ENCODE measurements at regions not wholly inside any gene's neighbourhood (a gene's known extent, or its start where the extent isn't known, plus 50 kb on each side); places are given as distances from the start of the nearest gene placed in this dataset.

DNA sequence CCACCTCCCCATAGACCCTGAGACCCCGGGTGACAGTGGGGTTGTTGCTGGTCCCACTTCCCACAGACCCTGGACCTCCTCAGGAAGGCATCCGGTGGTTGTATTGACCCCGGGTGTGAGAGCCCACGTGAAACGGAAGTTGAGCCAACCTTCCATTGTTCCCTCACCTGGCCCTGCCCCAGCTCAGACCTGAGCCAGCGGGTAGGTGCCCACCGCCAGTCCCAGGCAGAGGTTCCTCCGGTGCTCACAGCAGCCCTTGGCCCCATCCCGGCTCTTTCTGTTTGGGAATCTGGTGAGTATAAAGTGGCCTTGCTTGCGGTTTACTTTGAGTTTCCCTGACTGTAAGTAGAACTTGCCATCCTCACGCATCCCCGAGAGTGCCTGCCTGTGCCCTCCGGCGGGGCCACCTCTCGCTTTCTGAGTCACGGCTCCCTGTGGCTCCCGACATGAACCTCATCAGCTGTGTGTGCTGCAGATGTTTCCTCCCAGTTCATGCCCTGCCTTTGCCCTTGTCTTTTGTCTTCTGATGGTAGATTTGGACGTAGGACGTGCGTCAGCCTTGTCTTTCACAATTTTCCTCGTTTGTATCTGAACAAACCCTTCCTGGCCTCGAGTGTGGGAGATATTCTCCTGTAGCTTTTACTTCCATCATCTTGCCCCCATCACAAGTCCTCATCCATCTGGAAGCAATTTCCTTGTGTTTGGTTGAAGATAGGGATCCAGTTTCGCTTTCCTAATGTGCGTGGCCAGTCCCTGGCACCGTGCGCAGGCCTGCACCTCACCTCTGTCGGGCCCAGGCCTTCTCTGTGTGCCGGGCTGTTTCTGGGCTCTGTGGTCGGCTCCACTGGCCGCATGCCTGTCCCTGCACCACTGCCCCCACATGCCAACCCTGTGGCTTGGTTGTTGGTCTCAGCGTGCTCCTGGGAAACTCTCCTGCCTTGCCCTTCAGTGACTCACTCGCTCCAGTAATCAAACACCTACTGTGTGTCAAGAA is 76.0 kb downstream of the METRNL start:
- FAIRE-seq, result no peak
- CTCF ChIA-PET, result interaction anchor here (0.5 kb wide), 1 partner anchor 14 kb away, joined by 3 read pairs; no protein-coding TSS in a partner anchor
- TF ChIP-seq FOXS1 (CRISPR knock-in tag; IDR thresholded peaks at IDR 0.05) (no peak), NFE2L2 (conservative IDR thresholded peaks at IDR 0.05; ENCODE audit: low read length) (no peak)
- Histone ChIP-seq H3K27ac (no peak overlapping the region), H3K4me3 (no peak overlapping the region), H3K9me3 (no peaks in the 10 kb centered on the region), H3K4me1 (no peaks in the 10 kb centered on the region), H3K4me2 (no peak overlapping the region)
- POLR2A ChIA-PET, result no interaction called here
- 79% methylated on average over 31 of the region's 32 CpGs for WGBS (ENCODE audit: missing lambda C conversion rate)
- no peak; a peak in 1 of 6 replicates for ATAC-seq
- DNase-seq (ENCODE audit: low read depth in 1 of 2, low spot score in 1 of 2), result no peak

DNA sequence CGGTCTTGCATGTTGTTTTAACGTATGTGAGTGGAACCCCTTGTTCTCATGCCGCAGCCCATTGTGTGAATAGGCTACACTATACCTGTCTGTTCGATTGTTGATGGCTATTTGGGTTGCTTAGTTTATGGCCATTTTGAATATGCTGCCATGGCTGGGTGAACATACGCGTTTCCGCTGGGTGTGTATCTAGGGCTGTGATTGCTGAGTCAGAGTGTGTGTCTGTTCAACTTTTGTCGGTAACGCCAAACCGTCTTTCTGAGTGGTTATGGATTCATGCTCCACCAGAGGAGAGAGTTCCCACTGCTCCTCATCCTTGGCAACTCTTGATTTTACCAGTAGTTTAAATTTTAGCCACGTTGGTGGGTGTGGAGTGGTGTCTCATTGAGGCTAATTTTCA is 77.0 kb downstream of the METRNL start:
- no peak for ATAC-seq
- ChIA-PET CTCF (no interaction called here), POLR2A (no interaction called here)
- Histone ChIP-seq H3K27ac (no peak overlapping the region), H3K4me1 (no peaks in the 10 kb centered on the region), H3K4me3 (no peak overlapping the region), H3K9me3 (no peaks in the 10 kb centered on the region), H3K4me2 (no peak overlapping the region)
- 81% methylated on average over 11 of the region's 11 CpGs for WGBS (ENCODE audit: missing lambda C conversion rate)
- DNase-seq (ENCODE audit: low read depth in 1 of 2, low spot score in 1 of 2), result no peak
- FAIRE-seq, result no peak
- TF ChIP-seq CBX8 (IDR thresholded peaks at IDR 0.05), result no peak
- no peak for TF ChIP-seq TFCP2L1 (CRISPR knock-in tag; IDR thresholded peaks at IDR 0.05)
- TF ChIP-seq RFX5 (IDR thresholded peaks at IDR 0.05), result no peak
- TF ChIP-seq, protein P1, sequence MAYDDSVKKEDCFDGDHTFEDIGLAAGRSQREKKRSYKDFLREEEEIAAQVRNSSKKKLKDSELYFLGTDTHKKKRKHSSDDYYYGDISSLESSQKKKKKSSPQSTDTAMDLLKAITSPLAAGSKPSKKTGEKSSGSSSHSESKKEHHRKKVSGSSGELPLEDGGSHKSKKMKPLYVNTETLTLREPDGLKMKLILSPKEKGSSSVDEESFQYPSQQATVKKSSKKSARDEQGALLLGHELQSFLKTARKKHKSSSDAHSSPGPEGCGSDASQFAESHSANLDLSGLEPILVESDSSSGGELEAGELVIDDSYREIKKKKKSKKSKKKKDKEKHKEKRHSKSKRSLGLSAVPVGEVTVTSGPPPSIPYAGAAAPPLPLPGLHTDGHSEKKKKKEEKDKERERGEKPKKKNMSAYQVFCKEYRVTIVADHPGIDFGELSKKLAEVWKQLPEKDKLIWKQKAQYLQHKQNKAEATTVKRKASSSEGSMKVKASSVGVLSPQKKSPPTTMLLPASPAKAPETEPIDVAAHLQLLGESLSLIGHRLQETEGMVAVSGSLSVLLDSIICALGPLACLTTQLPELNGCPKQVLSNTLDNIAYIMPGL (CRISPR knock-in tag; IDR thresholded peaks at IDR 0.05; ENCODE audit: borderline replicate concordance), result no peak
- no peak for TF ChIP-seq RNF2 (IDR thresholded peaks at IDR 0.05; ENCODE audit: borderline replicate concordance, low read depth)
- TF ChIP-seq RCOR1 (IDR thresholded peaks at IDR 0.05; ENCODE audit: low read depth, low read length), result no peak
- no peak for TF ChIP-seq KDM1A (IDR thresholded peaks at IDR 0.05; ENCODE audit: low read depth)
- no peak for TF ChIP-seq HOXA7 (CRISPR knock-in tag; IDR thresholded peaks at IDR 0.05)
- no peak for TF ChIP-seq HEYL (CRISPR knock-in tag; IDR thresholded peaks at IDR 0.05)
- TF ChIP-seq TP53 (CRISPR knock-in tag; IDR thresholded peaks at IDR 0.05), result no peak
- no peak for TF ChIP-seq ZNF302 (CRISPR knock-in tag; IDR thresholded peaks at IDR 0.05)
- TF ChIP-seq, protein P2, sequence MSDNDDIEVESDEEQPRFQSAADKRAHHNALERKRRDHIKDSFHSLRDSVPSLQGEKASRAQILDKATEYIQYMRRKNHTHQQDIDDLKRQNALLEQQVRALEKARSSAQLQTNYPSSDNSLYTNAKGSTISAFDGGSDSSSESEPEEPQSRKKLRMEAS (IDR thresholded peaks at IDR 0.05), result no peak
- TF ChIP-seq, protein P3, sequence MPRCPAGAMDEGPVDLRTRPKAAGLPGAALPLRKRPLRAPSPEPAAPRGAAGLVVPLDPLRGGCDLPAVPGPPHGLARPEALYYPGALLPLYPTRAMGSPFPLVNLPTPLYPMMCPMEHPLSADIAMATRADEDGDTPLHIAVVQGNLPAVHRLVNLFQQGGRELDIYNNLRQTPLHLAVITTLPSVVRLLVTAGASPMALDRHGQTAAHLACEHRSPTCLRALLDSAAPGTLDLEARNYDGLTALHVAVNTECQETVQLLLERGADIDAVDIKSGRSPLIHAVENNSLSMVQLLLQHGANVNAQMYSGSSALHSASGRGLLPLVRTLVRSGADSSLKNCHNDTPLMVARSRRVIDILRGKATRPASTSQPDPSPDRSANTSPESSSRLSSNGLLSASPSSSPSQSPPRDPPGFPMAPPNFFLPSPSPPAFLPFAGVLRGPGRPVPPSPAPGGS (IDR thresholded peaks at IDR 0.05), result no peak
- TF ChIP-seq, protein P4, sequence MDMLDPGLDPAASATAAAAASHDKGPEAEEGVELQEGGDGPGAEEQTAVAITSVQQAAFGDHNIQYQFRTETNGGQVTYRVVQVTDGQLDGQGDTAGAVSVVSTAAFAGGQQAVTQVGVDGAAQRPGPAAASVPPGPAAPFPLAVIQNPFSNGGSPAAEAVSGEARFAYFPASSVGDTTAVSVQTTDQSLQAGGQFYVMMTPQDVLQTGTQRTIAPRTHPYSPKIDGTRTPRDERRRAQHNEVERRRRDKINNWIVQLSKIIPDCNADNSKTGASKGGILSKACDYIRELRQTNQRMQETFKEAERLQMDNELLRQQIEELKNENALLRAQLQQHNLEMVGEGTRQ (IDR thresholded peaks at IDR 0.05), result no peak
- no peak for TF ChIP-seq NPAS2 (CRISPR knock-in tag; IDR thresholded peaks at IDR 0.05; ENCODE audit: borderline replicate concordance)
- TF ChIP-seq PHF8 (IDR thresholded peaks at IDR 0.05; ENCODE audit: borderline replicate concordance, low read depth), result no peak
- no peak for TF ChIP-seq RARB (CRISPR knock-in tag; IDR thresholded peaks at IDR 0.05)
- TF ChIP-seq EHMT2 (IDR thresholded peaks at IDR 0.05; ENCODE audit: low read depth), result no peak

Measured in A549 (cell line).